Breast epithelium (tissue), 3 donors: ENCODE measurements at regions not wholly inside any gene's neighbourhood (a gene's known extent, or its start where the extent isn't known, plus 50 kb on each side); places are given as distances from the start of the nearest gene placed in this dataset.

Experiments used
- POLR2A ChIP-seq: fragments of 450-650 bp; IDR thresholded peaks from one replicate; pipeline ENCODE4 v1.6.1; 2016; ENCODE audit warnings: antibody characterized with exemption, mild to moderate bottlenecking, moderate library complexity
- TF ChIP-seq, protein P1 (sequence below), 3 donors: fragments of 450-650 bp; IDR thresholded peaks; one replicate each; pipeline ENCODE4 v1.5.1; 2016 to 2017; ENCODE audit warnings: antibody characterized with exemption in 3 of 3, mild to moderate bottlenecking in 3 of 3, moderate library complexity in 3 of 3

DNA sequence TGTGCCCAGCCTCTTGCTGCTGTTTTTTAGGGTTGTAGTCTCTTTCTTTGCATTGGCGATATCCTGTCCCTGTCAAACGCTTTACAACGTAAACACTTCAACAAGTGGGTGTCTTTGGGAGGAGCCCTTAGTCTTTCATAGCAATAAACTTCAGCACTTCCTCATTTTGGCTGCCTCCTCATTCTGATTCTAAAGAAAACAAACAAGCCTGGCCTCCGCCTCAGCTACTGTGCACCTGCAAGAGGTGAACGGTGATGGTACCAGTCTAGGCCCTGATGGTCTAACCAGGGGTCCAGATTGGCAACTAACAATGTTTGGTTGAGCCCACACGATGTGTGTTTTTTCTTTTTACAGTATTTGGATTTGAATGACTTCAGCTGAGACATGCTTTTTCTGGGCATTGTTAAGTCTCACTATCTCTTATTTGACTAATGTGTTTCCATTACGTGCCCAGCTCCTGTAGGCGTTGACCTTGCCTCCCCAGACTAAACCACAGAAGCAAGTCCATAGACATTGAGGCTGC lies 53.2 kb upstream of the CUL3 start:
- TF ChIP-seq, protein P1, sequence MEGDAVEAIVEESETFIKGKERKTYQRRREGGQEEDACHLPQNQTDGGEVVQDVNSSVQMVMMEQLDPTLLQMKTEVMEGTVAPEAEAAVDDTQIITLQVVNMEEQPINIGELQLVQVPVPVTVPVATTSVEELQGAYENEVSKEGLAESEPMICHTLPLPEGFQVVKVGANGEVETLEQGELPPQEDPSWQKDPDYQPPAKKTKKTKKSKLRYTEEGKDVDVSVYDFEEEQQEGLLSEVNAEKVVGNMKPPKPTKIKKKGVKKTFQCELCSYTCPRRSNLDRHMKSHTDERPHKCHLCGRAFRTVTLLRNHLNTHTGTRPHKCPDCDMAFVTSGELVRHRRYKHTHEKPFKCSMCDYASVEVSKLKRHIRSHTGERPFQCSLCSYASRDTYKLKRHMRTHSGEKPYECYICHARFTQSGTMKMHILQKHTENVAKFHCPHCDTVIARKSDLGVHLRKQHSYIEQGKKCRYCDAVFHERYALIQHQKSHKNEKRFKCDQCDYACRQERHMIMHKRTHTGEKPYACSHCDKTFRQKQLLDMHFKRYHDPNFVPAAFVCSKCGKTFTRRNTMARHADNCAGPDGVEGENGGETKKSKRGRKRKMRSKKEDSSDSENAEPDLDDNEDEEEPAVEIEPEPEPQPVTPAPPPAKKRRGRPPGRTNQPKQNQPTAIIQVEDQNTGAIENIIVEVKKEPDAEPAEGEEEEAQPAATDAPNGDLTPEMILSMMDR (IDR thresholded peaks at IDR 0.05): no peak
- TF ChIP-seq POLR2A: no peak
